ENCODE measurements at regions not wholly inside any gene's neighbourhood (a gene's known extent, or its start where the extent isn't known, plus 50 kb on each side); places are given as distances from the start of the nearest gene placed in this dataset.

GRCh38 chrX:126697091-126697490 lies 122.4 kb upstream of the PRR32 start:
- WGBS (ENCODE audit: extremely low coverage, insufficient read length, low lambda C conversion rate): no CpG with 5 or more reads among the region's 2 CpGs
- H3K23me2 ChIP-seq (ENCODE audit: insufficient read length, low read depth, low read length, poor library complexity, severe bottlenecking): no peaks in the 10 kb centered on the region
- no peak overlapping the region for H3K56ac ChIP-seq (ENCODE audit: insufficient read length, low read depth, low read length)
- TF ChIP-seq, protein P1, sequence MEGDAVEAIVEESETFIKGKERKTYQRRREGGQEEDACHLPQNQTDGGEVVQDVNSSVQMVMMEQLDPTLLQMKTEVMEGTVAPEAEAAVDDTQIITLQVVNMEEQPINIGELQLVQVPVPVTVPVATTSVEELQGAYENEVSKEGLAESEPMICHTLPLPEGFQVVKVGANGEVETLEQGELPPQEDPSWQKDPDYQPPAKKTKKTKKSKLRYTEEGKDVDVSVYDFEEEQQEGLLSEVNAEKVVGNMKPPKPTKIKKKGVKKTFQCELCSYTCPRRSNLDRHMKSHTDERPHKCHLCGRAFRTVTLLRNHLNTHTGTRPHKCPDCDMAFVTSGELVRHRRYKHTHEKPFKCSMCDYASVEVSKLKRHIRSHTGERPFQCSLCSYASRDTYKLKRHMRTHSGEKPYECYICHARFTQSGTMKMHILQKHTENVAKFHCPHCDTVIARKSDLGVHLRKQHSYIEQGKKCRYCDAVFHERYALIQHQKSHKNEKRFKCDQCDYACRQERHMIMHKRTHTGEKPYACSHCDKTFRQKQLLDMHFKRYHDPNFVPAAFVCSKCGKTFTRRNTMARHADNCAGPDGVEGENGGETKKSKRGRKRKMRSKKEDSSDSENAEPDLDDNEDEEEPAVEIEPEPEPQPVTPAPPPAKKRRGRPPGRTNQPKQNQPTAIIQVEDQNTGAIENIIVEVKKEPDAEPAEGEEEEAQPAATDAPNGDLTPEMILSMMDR (conservative IDR thresholded peaks at IDR 0.05): no peak
- Mint-ChIP-seq H3K4me3 (no peak overlapping the region), H3K9me3 (peaks cover 12 to 56% of the 10 kb centered on the region in 2 experiments), H3K27me3 (ENCODE audit: low read depth) (no peaks in the 10 kb centered on the region; the same call in 1 of the 2 replicates), H3K36me3 (ENCODE audit: insufficient read depth in 1 of 3, low read depth in 3 of 3) (no peaks in the 10 kb centered on the region; a peak in 2 of 7 replicates), H3K4me1 (no peaks in the 10 kb centered on the region), H3K27ac (no peak overlapping the region)
- no peak overlapping the region for H3K23ac ChIP-seq (ENCODE audit: insufficient read length, low read depth, low read length)
- no peak overlapping the region for H4K8ac ChIP-seq (replicated peaks; ENCODE audit: insufficient read length, low read depth, low read length)
- peaks cover 6% of the 10 kb centered on the region for H3K9me3 ChIP-seq (ENCODE audit: control insufficient read depth, low read depth, low read length)
- no peaks in the 10 kb centered on the region for H3K27me3 ChIP-seq (ENCODE audit: insufficient read depth, low read length)
- no peaks in the 10 kb centered on the region for H3K79me2 ChIP-seq (ENCODE audit: insufficient read depth, low read length)
- no peak overlapping the region for H3K18ac ChIP-seq (ENCODE audit: insufficient read length, low read depth, low read length)
- no peak overlapping the region for H3K4ac ChIP-seq (ENCODE audit: low read depth, low read length)
- H2AK5ac ChIP-seq (ENCODE audit: insufficient read length, low read length): no peak overlapping the region
- H3K27ac ChIP-seq (ENCODE audit: insufficient read length, low read depth, low read length): no peak overlapping the region
- no peak overlapping the region for H2BK5ac ChIP-seq (ENCODE audit: insufficient read length, low read length)
- DNase-seq: no peak
- H2BK15ac ChIP-seq (ENCODE audit: low read depth, low read length): no peak overlapping the region
- H3K4me2 ChIP-seq (ENCODE audit: insufficient read depth, insufficient read length, low read length): no peak overlapping the region
- H4K20me1 ChIP-seq (ENCODE audit: control insufficient read depth, insufficient read depth, insufficient read length): no peaks in the 10 kb centered on the region
- no peak overlapping the region for H2AFZ ChIP-seq (ENCODE audit: low read length)
- no peak overlapping the region for H2BK20ac ChIP-seq (ENCODE audit: low read depth, low read length, poor library complexity, severe bottlenecking)
- no peak overlapping the region for H3T11ph ChIP-seq (ENCODE audit: low read length)
- H3K4me1 ChIP-seq (ENCODE audit: insufficient read depth, low read length): no peaks in the 10 kb centered on the region
- no peaks in the 10 kb centered on the region for H3K79me1 ChIP-seq (ENCODE audit: insufficient read depth, low read depth, low read length, poor library complexity, severe bottlenecking)
- no peak overlapping the region for H2BK12ac ChIP-seq (ENCODE audit: insufficient read length, low read depth, low read length)
- H4K5ac ChIP-seq (ENCODE audit: insufficient read length, low read depth, low read length): no peak overlapping the region
- H4K91ac ChIP-seq (ENCODE audit: insufficient read length, low read depth, low read length): no peak overlapping the region
- no peak overlapping the region for H3K9ac ChIP-seq (ENCODE audit: extremely low read depth, insufficient read length, low read length)
- no peak overlapping the region for H3K14ac ChIP-seq (ENCODE audit: insufficient read depth, low read length)
- H2BK120ac ChIP-seq (ENCODE audit: low read depth, low read length, poor library complexity, severe bottlenecking): no peak overlapping the region

Measured in H9 (cell line).